ENCODE measurements at regions not wholly inside any gene's neighbourhood (a gene's known extent, or its start where the extent isn't known, plus 50 kb on each side); places are given as distances from the start of the nearest gene placed in this dataset.
A peak's percentile ranks its signal among the peaks of the same experiment; 100 is the strongest.
"Not testable (repeated sequence)": the region's sequence is repeated elsewhere in the genome, so short reads cannot be mapped to it uniquely, and the experiment has no call there.

DNA sequence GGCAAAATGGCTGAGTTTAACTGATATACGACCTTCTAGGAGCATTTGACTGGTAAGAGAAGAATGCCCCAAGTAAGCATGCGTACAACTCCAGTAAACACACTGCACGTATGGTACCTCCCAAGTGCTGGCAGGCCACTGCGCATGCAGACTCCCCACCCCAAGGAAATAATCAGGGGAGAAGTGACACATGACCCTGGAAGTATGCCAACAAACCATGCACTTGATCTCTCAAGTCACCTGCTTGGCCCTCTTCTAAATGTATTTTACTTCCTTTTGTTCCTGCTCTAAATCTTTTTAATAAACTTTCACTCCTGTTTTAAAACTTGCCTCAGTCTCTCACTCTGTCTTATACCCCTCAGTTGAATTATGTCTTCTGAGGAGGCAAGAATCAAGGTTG is 129.8 kb upstream of the COL5A2 start:
- DNase-seq (ENCODE audit: low spot score): no peak

DNA sequence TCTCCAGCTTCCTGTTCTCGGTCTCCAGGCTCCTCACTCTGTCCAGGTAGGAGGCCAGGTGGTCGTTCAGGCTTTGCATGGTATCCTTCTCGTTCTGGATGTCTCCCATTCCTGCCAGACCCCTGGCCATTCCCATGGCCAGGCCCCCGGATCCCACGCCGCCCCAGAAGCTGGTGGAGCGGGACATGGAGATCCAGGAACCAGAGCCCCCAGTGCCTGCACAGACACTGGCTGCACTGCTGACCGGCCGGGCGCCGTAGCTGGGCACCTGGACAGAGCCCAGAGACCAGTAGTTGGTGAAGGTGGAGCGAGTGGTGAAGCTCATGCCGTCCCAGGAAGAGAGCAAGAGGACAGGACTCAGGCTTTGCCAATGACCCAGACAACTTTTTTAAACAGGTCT is 129.1 kb upstream of the WDR75 start:
- no peak for DNase-seq (ENCODE audit: low spot score)

DNA sequence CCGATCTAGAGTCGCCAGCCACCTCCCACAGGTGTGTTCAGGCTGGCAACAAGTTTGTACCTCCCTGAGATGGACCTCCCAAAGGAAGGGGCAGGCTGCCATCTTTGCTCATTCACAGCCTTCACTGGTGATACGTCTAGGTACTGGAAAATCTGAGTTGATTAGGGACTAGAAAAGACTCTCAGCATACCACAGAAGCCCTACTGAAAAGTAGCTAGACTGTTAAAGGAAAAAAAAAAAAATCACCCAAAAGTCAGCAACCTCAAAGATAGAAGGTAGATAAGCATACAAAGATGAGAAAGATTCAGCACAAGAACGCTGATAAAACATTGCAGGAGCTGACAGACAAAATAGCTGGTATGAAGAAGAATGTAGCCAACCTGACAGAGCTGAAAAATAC is 128.6 kb upstream of the WDR75 start:
- DNase-seq (ENCODE audit: low spot score): no peak

DNA sequence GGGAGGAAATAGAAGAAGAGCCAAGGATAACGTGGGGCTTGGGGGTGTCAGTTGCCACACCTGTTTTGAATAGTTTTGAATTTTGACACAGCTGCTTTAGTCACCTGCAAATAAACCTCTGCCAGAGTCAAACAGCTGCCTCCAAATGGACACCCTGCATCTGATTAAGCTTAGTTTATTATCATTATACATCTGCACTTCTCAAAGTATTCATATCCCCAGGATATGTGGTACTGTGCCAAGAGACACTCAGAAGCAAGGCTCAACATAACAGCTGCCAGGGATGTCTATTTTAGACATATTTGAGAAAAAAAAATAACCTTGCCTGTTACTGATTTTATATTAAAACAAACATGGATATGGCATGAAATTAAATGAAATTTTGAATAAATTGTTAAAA is 122.5 kb upstream of the WDR75 start:
- no peak for DNase-seq (ENCODE audit: low spot score)

DNA sequence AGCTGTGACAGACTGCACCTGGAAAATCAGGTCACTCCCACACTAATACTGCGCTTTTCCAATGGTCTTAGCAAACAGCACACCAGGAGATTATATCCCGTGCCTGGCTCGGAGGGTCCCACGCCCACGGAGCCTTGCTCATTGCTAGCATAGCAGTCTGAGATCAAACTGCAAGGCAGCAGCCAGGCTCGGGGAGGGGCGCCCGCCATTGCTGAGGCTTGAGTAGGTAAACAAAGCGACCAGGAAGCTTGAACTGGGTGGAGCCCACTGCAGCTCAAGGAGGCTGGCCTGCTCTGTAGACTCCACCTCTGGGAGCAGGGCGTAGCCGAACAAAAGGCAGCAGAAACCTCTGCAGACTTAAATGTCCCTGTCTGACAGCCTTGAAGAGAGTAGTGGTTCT is 121.8 kb upstream of the WDR75 start:
- DNase-seq (ENCODE audit: low spot score): not testable (repeated sequence)

DNA sequence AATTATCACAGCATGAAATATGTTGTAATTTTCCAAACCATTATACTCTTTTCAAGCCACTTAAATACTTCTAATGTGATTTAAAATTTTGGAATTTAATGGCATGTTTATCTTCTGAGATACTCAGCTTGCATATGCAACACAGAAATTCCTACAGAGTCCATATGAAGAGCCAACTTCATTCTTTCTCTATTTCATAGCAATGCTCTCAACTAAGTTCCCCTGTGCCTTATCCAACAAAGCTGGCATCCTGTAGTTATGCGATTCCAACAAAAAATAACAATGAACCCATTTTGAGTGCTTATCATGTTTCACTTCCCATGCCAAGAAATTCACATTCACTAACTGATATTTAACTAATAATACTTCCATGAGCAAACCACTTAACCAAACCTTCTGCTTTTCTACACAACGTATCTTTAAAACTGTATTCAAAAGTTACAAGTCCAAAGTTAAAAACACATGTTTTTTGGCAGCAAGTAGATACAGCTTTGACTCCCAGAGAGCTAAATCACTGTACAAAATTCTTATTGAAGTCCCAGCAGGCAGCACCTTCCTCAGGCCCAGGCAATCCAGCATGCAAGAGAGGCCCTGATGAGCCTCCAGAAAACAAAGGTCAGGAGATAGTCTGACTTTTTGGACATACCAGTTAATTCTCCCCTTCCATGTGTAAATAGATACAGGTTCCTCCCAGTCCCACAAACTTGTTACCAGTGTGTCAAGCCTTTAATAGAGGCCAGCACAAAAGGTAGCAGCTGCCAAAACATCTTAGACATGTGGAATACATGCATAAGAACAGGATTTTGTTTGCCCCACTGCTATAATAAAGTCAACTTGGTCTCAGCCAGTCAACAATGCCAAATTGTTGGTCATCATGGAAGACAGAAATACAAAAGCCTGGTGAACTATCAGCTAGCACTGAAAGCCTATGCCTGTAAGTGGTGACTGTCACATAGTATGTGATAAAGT is 113.1 kb upstream of the WDR75 start:
- DNase-seq (ENCODE audit: low spot score): no peak

DNA sequence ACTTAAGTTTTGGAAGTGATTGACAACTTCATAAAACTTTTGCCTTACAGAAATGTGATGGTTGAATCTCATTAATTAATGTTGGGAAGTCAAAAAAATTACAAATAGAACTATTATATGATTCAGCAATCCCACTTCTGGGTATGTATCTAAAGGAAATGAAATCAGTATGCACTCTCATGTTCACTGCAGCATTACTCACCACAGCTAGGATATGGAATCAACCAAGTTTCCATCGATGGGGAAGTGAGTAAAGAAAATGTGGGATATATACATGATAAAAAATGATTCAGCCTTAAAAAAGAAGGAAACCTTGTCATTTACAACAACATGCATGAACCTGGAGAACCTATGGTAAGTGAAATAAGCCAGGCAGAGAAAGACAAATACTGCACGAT is 112.4 kb upstream of the WDR75 start:
- DNase-seq (ENCODE audit: low spot score): no peak

DNA sequence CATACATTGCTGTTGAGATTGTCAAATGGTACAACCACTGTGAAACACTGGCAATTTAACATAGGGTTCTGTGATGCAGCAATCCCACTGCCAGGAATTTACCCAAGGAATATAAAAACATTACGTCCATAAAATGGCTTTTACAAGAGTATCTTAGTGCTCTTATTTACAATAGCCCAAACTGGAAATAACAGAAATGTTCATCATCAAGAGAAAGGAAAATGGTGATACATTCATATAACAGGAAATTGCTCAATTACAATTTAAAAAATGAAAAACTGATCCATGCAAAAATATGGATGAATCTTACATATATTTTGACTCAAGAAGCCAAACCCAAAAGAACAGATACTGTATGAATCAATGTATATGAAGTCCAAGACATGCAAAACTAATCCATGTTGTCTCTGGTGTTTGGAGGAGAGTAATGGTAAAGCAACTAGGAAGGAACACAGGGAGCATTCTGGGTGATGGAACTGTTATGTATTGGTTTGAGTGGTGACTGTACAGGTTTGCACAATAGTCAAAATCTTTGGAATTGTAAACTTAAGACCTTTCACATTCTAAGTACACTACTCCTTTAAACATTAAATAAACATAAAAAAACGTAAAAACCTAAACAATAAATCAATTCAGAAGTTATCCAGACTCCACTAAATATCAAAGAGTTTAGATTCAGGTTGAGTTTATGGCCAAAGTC is 104.8 kb upstream of the WDR75 start:
- DNase-seq (ENCODE audit: low spot score): no peak

DNA sequence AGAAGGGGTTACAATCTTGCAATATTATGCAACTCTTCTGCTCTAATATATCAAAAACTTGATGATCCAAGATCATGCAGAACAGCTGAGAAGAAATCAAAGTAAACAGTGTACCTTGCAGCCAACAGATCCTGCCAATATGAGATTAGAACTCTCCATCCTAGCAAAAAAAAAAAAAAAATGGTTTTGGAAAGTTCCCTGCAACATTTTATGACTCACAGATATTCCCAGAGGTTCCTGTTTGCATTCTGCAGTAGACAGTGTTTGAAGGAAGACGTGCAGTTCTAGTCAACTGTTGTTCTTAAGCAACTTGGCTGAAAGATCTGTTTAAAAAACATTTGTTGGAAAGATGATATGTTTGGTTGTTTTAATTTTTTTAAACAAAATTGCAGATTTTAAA is 103.6 kb upstream of the WDR75 start:
- DNase-seq (ENCODE audit: low spot score): no peak

DNA sequence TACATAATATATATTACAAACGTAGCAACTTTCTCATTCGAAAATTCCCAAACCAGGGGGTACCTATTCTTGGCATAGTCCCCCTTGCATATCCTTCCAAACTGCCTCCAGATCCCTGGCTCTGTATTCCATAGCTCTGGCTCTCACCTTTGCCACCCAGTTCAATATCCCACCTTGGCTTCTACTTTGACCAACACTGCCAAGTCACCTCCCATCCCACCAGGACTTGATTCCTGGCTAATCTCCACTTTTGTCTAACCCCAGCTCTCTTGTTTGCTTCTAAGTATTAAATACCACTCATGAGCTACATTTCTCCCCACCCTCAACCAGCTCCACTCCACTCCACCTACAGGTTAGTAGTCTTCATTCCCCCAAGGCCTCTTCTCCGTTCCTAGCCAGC is 103.2 kb upstream of the WDR75 start:
- DNase-seq (ENCODE audit: low spot score): no peak

DNA sequence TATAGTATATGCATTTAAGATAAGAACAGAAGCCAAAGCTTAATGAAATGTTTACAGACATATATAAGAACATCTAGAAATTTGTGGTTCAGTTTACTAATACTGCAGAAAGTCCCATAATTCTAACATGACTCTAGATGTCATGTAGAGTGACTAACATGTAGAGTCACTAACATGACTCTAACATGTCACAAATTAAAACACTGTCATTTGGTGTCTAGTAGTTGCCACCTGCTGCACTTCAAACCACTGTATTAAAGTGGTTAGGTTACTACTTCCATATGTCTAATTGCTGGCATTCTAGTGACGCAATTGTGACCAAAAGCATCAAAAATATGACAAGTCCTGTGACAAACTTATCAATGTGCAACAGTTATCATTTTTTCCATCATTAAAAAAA is 100.2 kb upstream of the WDR75 start:
- no peak for DNase-seq (ENCODE audit: low spot score)

DNA sequence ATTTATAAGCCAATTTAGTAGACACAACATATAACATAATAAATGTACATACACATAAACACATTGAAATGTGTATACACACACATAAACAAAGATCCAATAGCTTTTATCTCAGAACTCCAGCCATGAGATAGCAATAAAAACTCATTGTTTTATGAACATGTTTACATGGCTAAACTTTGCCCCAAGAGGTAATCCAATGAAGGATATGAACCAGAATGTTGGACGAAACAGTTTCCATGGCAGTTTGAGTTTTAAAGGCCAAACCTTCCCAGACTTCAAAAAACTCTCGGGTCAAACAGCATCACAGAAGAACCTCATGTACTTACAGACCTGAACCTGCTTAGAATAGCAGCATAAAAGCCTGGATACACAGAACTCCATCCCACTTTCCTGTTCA is 97.2 kb upstream of the WDR75 start:
- no peak for DNase-seq (ENCODE audit: low spot score)

DNA sequence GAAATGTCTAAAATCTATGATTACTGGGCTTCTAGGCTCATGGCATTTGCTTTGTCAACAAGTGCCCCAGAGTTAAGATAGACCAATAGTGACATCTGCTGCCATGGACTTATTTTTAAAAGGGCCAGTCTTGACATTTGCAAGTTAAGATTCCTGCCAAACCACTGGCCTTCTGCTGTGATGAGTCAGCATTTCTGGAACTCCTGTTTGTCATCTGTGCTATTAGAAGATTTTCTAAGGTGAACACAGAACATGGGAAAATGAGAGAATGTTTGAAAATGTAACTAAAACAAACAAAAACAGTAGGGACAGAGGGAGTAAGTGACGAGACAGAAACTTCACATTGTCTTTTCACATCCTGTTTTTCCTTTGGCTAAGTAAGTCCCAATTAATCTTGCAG is 93.7 kb upstream of the WDR75 start:
- DNase-seq (ENCODE audit: low spot score): peak; percentile 56

DNA sequence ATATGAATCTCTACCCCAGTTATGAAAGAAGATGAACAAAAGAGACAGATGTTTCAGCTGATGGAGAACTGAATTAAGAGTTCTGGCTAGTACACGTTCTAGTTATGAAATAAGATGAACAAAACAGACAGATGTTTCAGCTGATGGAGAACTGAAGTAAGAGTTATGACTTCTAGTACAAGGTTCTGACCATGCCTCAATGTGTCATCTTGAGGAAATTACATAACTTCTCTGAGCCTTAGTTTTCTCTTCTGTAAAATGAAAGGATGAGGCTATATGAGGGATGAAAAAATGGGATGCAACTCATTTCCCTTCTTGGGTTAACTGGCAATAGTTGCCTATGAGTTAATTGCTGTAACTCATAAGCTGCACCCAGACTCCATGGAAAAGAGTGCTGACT is 92.9 kb upstream of the WDR75 start:
- DNase-seq (ENCODE audit: low spot score): no peak

DNA sequence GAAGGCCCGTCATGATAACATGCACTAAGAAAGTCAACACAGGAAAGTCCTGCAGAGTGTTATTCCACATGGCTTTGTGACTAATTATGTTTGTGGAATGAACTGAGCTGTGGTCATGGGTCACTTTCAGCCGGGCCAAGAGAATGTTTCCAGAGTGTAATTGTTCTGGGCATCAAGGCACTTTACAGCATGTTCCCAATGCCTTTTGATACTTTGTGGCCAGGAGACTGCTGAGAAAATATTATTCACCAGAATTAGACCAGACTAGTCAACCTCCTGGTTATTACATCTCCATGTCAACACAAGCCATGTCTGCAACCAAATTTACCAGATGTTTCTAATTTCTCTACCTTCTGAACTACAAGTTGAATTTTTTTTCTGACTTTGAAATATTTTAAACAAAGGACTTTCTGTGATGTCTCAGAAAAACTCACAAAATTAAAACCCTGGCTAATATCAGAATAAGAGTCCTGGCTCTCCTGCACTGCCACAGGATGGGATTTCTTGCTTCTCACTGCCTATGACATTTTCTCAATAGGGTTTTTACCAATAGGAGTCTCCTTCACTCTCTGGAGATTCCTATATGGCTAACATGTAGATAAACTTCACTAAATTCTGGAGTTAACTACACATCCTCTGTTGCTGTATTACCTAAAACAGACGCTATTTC is 90.6 kb upstream of the WDR75 start:
- DNase-seq (ENCODE audit: low spot score): no peak

DNA sequence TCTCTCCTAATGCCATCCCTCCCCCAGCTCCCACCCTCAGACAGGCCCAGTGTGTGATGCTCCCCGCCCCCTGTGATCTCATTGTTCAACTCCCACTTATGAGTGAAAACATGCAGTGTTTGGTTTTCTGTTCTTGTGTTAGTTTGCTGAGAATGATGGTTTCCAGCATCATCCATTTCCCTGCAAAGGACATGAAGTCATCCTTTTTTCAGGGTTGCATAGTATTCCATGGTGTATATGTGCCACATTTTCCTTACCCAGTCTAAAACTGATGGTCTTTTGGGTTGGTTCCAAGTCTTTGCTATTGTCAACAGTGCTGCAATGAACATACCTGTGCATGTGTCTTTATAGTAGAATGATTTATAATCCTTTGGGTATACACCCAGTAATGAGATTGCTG is 89.3 kb upstream of the WDR75 start:
- DNase-seq (ENCODE audit: low spot score): not testable (repeated sequence)

DNA sequence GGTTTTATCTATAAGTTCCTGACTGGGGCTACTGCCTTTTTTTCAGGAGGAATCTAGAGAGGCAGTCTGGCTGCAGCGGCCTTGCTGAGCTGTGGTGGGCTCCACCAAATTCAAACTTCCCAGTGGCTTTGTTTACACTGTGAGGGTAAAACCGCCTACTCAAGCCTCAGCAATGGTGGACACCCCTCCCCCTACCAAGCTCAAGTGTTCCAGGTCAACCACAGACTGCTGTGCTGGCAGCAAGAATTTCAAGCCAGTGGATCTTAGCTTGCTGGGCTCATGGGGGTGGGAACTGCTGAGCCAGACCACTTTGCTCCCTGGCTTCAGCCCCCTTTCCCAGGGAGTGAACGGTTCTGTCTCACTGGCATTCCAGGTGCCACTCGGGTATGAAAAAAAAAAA is 83.9 kb upstream of the WDR75 start:
- not testable (repeated sequence) for DNase-seq (ENCODE audit: low spot score)

DNA sequence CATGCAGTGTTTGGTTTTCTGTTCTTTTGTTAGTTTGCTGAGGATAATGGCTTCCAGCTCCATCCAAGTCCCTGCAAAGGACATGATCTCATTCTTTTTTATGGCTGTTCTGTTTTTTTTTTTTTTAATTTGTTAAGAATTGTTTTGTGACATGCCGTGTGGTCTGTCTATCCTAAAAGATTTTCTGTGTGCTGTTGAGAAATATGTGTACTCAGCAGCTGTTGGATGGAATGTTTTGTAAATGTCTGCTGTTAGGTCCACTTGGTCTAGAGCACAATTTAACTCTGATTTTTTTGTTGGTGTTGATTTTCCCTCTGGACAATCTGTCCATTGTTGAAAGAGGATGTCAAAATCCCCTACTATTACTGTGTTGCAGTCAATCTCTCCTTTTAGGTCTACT is 80.4 kb upstream of the WDR75 start:
- no peak for DNase-seq (ENCODE audit: low spot score)

DNA sequence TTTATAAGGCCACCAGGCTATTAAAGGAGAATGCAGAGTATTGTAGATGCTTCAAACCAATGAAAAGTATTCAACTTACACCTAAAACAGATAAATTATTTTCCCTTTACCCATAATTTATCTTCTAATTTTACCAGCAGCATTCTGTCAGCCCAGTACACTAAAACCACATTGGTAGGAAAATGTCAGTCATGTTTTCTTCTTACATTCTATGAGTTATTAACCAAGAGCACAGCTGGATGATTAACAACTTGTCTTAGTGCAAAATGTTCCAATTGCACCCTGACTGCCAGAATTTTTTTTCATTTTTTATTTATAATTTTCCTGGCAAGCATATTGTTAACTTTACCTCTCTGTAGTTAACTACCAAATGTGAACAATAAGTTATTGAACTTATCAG is 79.0 kb upstream of the WDR75 start:
- DNase-seq (ENCODE audit: low spot score): no peak

DNA sequence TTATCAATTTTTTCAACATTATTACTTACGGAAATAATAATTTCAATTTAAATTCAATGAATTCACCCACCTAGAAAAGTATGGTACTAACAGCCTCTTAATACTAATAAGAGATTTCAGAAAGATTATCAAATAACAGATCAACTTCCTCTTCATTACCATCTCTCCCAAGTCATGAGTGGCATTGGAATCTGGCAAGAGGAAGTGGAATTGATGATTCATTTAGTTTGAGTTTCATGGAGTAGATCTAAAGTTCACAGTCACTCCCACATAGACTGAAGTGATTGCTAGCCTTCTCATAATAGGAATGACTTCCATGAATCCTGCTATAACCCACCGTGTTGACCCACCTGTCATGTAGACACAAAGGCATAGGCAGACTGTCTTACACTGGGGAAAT is 77.7 kb upstream of the WDR75 start:
- no peak for DNase-seq (ENCODE audit: low spot score)

DNA sequence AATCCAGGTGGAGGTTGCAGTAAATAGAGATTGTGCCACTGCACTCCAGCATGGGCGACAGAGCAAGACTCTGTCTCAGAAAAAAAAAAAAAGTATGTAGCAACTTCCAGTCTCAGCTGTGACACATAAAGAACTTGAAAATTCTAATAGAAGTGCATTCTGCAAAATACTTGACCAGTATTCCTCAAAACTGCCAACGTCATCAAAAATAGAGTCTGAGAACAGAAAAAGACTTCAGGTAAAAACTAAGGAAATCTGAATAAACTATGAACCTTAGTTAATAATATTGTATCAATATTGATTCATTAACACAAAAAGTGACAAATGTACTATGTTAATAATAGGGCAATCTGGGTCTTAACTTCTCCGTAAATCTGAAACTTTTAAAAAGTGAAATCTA is 76.7 kb upstream of the WDR75 start:
- no peak for DNase-seq (ENCODE audit: low spot score)

DNA sequence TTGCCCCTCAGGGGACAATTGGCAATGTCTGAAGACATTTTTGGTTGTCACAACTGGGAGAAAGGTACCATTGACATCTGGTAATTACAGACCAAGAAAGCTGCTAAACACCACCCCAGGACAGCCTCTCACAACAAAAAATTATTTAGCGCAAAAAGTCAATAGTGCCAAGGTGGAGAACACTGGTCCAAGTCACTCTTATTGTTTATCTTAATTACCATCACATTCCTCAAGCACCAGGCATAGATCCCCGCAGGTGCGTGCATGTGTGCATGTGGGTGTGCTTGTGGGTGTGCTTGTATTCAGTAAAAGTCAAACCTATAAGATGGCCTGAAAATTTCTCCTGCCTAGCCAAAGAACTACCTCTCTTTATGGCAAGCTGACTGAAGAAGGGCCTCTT is 74.9 kb upstream of the WDR75 start:
- DNase-seq (ENCODE audit: low spot score): no peak

DNA sequence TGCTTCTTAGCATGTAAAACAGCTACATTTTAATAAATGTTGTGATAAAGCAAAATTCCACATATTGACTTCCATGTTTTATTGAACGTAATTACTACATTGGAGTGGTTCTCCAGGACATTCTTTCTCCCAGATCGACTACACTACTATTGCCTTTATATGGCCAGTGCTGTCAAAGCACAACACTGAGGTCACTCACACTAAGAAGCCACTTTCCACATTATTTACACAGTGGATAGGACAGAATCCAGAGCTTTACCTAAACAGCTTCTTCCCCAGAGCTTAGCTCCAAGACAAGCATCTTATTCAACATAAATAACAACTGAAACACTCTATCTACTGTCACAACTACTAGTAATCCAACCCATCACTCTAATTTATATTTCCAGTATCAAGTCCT is 73.9 kb upstream of the WDR75 start:
- no peak for DNase-seq (ENCODE audit: low spot score)

Data from CD4-positive, alpha-beta T cell treated with Interleukin-15 for 4 hours (primary cell).